HG03565 (cell line): ENCODE measurements at regions not wholly inside any gene's neighbourhood (a gene's known extent, or its start where the extent isn't known, plus 50 kb on each side); places are given as distances from the start of the nearest gene placed in this dataset.
"Not testable (repeated sequence)": the region's sequence is repeated elsewhere in the genome, so short reads cannot be mapped to it uniquely, and the experiment has no call there.

ENCODE experiments used
- ATAC-seq: cut with Tn5 transposase; IDR thresholded peaks from one replicate; pipeline ENCODE4 v1.9.1; 2021; ENCODE audit warnings: mild to moderate bottlenecking, moderate library complexity; ENCODE audit not compliant: unreplicated experiment

DNA sequence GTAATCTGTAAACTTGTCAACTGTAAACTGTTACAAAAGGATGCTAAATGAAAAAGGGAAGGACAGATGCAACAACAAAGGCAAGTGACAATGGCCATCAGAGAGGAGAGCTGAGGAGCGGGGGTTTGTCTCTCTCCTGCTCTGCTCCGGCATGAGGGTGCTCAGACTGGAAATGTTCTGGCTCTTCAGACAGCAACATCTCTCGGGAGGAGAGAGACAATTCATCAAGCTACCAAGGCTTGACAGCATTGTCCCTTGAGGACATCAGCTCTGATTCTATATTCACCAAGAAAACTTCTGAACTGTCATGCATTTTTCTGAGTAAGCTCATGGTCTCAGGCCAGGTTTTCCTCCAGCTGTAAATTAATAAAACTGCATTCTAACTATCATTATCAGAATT is 408.2 kb downstream of the IGSF11 start:
- no peak for ATAC-seq

DNA sequence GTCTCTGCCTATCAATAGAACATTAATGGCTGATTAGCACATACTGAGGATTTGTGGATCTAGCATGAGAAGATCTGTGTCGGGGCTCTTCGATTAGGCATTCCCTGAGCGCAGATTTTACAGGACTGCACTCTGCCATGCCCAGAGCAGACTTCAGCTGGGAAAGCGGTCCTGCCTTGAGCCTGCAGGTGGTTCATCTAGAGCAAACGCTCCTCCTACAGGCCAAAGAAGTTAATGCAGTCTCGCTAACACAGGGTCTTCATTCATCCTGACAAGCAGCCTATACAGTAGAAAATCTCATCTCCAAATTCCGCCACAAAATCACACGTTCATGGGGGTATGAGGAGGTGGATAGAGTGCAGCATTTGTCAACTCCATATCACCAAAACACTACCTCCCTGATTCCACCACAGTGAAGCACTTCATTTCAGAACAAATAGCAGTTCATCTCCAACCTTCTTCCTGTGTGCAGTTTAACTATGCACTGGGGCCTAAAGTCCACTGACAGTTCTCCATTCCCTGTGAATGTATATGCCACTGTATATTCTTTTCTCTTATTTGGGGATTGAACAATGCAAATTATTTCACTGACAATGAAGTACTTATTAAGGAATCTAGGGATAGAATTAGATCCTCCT is 405.8 kb downstream of the IGSF11 start:
- peak; percentile 99 for ATAC-seq

DNA sequence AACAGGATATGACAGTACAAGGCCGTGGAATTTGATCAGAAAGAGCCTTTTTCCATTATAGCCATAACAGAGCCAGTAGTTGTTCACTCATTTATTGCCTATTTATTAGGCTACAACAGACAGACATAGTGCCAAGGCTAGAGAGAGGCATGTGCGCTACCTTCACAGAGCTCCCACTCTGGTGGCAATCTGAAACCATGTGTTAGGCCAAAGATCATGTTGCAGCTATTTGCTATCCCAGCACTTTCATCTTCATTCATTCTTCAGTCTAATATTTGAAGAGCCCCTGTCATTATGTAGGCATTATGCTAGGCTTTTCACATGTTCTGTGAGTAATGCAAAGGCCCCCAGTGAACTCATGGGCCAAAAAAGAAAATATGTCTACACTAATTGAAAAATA is 404.8 kb downstream of the IGSF11 start:
- ATAC-seq: no peak

DNA sequence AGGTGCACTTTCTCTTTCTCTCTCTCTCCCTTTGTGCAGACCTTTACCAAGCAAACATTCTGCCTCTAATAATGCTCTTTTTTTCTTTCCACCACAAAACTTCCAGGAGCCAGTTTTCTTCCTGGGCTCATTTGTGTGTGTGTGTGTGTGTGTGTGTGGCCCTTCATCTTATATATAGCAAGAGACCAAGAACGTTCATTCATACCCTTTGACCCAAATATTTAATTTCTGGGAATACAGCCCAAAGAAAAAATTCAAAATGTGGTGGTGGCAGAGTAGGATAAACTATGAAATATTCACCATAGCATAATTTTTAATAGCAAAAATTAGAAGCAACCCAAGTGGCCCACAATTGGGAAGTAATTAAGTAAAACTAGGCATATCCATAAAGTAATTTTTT is 398.9 kb downstream of the IGSF11 start:
- no peak for ATAC-seq

DNA sequence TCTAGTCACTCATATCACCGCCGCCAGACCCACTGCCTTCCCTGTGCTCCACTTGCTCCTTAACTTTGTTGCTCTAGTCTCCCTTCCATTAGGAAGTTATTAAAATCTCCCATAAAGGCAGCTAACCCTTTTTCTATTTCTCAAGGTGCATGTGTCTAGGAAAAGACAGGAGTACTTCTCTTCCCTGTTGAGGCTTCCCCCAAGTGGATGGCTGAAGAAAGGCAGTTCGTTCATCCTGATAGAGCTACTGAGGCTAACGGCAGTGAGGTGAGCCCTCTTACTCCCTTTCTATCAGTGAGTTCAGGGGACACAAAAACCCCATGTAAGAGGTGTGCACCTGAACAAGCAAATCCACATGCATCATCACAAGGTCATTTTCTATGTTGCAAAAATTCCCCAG is 397.8 kb downstream of the IGSF11 start:
- ATAC-seq: no peak

DNA sequence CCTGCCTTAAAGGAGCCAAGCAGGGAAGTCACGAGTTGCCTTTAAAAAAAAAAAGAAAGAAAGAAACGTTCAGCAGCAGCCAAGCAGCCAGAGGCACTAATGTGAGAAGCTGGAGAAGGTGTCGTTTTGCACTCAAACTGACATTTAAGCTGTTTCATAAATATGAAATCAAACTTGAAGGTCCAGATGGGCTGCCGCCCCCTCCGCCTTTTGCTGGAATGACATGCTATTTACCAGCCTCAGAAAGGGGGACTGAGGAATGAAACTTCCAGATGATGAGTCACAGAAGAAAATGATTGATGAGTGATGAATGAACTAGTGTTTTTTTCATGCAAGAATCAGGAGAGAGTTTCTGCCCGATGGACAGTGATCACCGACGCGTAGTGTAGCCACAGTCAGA is 396.8 kb downstream of the IGSF11 start:
- ATAC-seq: no peak

DNA sequence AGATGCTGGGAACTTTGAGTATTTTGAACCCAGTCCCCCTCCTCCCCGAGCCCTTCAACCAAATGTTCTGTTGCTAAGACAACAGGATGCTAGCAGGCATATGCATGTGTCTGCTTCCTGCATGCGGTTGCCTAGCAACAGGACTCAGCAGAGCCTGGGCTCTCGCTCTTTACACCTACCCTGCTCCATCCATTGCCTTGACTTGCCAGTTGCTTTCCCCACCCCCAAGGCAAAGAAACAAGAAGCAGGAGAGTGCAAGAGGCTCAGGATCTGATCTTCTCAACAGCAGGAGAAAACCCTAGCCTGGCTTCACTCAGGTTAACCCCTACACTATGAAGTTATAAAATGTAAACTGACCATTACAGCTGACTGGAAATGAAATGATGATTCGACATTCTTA is 393.0 kb downstream of the IGSF11 start:
- ATAC-seq: peak; percentile 77

DNA sequence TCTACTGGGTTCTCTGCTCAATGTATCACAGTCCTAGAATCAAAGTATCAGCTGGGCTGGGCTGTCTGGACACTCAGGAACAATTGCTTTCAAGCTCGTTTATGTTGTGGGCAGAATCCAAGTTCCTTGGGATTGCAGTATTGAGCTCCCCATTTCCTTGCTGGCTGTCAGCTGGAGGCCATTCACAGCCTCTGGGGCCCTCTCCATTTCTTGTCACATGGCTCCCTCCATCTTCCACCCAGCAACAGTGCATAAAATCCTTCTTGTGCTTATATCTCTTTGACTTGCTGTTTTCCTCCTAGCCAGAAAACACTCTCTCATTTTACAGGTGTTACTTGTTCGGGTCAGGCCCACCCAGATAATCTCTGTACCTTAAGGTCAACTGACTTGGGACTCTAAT is 363.5 kb downstream of the IGSF11 start:
- no peak for ATAC-seq

DNA sequence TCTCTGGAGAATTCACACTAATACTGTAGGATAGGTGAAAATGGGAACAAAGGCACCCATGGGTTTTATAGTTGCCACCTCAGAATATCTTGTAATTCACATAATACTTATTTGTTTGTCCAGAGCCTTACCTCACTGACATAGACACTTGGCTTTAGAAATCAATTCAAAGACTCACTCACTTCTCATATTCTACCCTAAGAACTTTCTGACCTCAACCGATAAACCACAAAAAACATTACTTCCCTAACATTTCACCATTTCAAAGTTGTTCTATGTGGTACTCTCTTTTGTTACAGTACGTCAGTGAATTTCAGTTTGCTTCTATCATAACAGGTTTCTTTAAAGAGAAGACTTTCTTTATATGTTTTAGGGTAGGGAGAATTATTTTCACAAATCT is 359.3 kb downstream of the IGSF11 start:
- ATAC-seq: no peak

DNA sequence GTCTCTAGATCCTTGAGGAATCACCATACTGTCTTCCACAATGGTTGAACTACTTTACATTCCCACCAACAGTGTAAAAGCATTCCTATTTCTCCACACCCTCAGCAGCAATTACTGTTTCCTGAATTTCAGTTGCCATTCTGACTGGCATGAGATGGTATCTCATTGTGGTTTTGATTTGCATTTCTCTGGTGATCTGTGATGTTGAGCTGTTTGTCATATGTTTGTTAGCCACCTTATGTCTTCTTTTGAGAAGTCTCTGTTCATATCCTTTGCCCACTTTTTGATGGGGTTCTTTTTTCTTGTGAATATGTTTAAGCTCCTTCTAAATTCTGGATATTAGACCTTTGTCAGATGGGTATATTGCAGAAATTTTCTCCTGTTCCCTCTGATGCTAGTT is 356.0 kb downstream of the IGSF11 start:
- not testable (repeated sequence) for ATAC-seq

DNA sequence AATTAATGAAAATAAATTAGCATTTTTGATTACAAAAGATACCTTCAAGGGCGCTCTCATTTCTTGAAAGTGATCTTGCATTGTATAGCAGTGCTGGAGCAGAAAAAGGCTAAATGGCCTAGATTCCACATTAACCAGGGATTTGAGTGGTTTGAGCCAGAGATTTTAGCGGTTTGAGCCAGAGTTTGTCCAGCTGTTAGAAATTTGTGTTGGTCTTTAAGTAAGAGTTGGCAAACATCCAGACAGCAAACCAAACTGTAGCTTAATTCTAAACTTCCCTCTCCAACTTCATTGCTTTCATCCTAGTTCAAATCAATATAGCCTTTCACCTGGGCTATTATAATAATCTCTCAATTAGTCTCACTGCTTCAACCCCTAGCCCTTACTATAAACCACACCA is 351.7 kb downstream of the IGSF11 start:
- ATAC-seq: no peak

DNA sequence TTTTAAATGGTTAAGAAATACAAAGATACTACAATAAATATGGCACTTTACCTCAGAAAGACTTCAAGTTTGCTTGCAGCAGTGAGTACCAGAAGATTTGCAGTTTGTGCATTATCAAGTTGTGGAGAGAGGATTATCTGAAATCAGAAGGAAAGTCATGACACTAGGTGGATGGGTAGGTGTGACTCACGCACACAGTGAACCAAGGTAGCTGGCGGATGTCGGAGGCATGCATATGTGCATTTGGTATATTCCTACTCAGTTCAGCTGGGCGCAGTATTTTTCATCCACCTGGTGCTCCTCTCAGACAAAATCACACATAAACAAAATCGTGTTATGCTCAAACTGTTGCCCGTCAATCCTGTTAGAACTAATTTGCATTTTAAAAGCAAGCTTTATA is 351.0 kb downstream of the IGSF11 start:
- ATAC-seq: no peak

DNA sequence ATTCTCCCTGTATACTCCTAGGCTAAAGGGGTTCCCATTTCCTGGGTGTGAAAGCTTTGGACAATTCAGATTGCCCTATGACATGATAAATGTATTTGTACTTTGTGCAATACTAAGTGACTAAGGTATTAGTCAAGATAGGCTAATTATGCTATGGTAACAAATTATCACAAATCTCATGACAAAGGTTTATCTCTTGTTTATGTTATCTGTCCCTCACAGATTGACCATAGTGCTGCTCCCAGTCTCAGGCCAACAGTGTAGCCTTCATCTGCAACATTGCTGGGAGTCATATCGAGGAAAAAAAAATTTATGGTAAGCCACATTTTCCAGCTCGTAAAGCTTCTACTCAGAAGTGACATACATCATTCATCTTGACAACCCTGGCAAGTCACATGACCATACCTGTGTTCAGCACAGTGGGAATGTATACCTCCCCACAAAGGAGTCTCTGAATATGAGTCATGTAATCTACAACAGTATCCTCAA is 346.2 kb downstream of the IGSF11 start:
- no peak for ATAC-seq

DNA sequence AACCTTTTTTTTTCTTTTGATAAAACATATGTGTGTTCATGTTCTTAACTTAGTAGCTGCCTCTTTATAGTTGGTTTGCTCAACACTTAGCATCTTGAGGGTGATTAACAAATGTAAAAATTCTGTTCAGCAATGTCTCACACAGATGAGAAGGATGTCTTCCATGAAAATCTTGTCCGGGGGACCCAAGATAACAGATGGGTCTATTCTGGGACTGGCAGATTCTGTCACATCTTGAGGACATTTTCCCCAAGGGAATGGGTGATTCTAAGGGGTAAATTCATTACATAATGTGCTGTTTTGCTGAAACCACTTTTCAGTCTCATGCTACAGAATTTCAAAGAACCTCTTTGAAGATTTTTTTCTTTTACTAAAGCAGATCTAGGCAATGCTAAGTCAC is 342.2 kb downstream of the IGSF11 start:
- ATAC-seq: no peak

DNA sequence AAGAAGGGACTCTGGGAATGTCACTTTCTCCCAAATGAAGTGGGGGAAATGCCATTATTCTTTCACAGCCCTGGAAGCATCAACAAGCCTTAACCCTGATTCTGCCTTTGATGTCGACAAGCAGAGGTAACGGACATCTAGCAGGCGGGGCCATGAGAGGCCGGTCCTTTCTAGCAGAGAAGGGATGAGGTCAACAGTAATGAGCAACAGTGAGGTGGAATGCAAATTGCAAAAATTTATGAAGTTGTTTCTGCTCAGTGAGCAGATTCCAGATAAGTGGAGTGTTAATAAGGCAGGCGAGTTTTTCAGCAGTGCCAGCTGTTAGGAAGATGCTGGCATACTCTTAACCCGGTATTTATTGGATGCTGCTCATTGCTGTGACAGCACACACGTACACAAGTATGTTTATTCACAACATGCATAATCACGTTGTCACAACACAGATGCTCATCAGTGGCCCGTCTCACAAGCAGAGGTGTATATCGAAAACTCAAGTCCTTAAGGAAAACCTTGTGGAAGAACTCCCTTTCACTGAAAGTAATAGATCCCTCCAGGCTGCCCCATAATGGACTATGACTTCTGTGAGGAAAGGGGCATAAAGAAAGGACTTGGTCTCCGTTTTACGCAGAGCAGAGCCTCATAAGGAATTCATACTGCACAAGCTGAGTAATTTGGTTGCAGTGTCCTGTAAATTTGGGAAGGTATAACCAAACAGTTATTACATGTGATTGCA is 329.0 kb downstream of the IGSF11 start:
- no peak for ATAC-seq

DNA sequence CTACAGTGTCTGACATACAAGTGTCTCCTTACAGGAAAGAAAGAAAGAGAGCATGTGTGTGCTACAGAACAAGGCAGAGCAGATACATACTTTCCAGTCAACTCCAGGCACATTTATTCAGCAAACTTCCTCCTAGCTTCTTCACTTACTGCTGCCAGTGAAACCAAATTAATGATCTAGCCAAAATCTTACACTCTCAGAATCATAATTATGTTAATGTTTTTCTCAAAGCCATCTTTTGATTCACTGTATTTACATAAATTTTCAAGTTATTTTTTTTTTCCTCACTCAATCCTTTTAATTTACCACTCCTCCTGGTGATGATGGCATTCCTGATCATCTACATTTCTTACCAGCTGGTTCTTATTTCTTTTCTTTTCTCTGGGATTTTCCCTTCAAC is 326.7 kb downstream of the IGSF11 start:
- no peak for ATAC-seq

DNA sequence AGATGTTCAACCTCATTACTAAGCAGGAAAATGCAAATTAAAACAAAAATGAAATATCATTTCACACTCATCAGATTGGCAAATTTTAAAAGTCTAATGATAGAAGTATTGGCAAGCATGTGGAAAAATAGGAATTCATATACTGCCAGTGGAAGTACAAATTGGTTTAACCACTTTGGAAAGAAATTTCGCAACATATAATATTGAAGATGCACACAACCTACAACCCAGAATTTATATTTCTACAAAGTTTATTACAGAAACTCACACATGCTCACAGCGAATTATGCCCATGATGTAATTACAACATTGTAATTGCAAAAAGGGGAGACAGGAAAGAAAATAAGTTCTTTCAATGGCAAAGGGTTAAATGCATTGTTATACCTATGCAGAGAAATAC is 324.1 kb downstream of the IGSF11 start:
- no peak for ATAC-seq

DNA sequence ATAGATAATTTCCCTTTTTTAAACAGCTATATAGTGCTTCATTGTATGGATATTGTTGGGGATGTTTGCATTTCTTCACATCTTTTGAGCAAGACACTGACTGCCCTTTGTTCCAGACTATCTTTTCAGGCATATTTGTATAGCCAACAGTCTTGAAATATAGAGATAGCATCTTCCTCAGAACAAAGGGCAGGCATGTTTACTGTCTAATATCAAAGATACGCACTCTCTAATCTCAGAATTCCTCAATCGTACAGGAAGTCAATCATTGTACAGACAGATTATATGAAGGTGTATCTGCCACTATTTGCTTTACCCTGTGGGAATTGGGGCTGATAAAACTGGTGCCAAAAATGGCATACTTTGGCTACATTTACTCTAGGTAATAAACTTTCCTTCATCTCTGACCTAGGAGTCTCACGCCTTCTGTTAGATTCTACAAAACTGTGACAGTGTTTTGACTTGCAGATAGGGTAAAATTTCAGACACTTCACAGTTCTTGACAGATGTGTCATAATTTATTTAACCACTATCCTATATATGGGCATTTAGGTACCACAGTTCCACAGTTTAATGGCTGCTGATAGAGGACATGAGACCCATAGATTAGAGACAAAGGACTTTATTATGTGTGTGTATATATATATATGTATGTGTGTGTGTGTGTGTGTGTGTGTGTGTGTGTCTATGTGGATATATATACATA is 321.0 kb downstream of the IGSF11 start:
- ATAC-seq: no peak

DNA sequence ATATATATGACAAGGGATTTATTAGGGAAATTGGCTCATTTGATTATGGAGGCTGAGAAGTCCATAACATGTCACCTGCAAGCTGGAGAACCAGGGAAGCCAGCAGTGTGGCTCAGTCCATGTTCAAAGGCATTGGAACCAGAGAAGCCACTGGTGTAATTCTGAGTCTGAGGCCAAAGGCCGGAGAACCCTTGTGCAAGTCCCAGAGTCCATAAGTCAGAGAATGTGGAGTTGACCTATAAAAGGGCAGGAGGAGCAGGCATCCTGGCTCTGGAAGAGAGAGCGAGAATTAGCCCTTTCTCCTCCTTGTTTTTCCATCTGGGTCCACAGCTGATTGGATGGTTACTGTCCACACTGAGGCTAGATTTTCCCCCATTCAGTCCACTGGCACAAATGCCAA is 319.8 kb downstream of the IGSF11 start:
- no peak for ATAC-seq

DNA sequence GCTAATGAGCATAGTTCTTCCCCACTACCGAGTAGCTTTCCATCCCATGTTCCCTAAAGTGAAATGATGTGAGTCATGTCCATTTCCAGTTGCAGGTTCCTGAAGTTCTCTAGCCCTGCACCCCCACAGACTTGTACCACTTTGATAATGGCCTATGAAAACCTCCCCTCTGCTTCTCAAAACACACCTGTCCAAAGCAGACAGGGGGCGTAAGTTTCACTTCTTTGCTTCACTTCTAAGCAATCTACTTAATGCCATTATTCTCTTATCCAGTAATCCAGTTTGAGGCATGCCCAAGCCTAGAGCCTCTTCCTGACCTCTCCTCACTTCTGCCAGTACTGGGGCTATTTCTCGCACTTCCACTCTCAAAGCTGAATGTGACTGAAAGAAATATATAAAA is 305.1 kb downstream of the IGSF11 start:
- ATAC-seq: no peak

DNA sequence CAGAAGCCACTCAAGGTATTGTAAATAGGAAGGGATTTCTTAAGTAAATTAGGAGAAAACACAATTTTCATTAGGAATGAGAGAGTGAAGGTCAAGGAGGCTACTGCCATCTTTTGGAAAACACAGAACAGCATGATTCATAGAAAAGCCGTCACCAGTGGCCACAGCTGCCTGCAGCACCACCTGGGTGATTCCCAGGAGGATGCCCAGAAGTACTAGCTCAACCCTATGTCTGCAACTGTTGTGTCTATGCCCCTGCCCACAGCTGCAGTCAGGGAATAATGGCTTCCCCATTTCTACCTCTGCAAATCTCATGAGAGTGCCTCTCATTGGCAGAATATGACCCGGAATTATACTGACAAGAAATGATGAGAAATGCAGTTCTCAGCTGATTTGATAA is 300.0 kb downstream of the IGSF11 start:
- no peak for ATAC-seq

DNA sequence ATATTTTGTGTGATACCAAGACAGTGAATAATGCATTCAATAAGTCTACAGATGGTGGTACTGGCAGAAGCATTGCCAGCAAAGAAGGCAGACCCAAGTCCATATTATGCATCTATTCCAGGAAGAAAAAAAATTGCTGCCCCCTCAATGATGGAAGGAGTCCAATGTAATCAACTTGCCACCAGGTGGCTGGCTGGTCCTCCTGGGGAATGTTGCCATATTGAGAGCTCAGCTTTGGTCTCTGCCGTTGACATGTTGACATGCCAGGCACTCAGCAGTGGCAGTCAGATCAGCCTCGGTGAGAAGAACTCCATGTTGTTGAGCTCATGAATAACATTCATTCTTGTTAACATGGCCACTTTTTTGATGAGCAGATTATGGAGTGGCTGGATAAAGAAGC is 298.5 kb downstream of the IGSF11 start:
- no peak for ATAC-seq
